A673 (cell line): ENCODE measurements at regions not wholly inside any gene's neighbourhood (a gene's known extent, or its start where the extent isn't known, plus 50 kb on each side); places are given as distances from the start of the nearest gene placed in this dataset.

ENCODE experiments used
- BruUV-seq: library from RNA; stranded (reverse); fragments of 400-500 nt; replicated peaks from 2 replicates; lab custom pipeline; 2021; lab: Mats Ljungman, UMichigan
- CTCF ChIA-PET: fragments of 300-600 bp; sonication (Branson Sonifier 250); formaldehyde crosslinking; loops from one replicate; lab custom pipeline; 2022; ENCODE audit warnings: antibody characterized with exemption; lab: Charles Lee
- POLR2A ChIA-PET: fragments of 300-600 bp; sonication (Branson Sonifier 250); formaldehyde crosslinking; loops from one replicate; lab custom pipeline; 2022; ENCODE audit warnings: antibody characterized with exemption; ENCODE audit not compliant: low non-redundant PET; lab: Charles Lee
- DNase-seq: peaks from one replicate; pipeline ENCODE4 v3.0.0-alpha.2; 2015; ENCODE audit warnings: low spot score
- H3K27ac ChIP-seq: fragments of 200-600 bp; sonication (generic); 2 replicates; pipeline ENCODE4 v1.5.1; 2016; ENCODE audit warnings: mixed run types, low read depth, mild to moderate bottlenecking, mixed read lengths, antibody characterized with exemption, low read length; ENCODE audit not compliant: poor library complexity, severe bottlenecking
- H3K27me3 ChIP-seq: fragments of 200-600 bp; sonication (generic); replicated peaks from 2 replicates; pipeline ENCODE4 v1.6.1; 2017; ENCODE audit warnings: mixed run types, low read depth, mild to moderate bottlenecking, mixed read lengths, antibody characterized with exemption, low read length; ENCODE audit not compliant: insufficient read depth, poor library complexity
- H3K36me3 ChIP-seq: fragments of 200-600 bp; sonication (generic); 2 replicates; pipeline ENCODE4 v1.6.1; 2016; ENCODE audit warnings: mixed run types, mild to moderate bottlenecking, mixed read lengths, antibody characterized with exemption, low read length; ENCODE audit not compliant: insufficient read depth, poor library complexity, severe bottlenecking
- H3K4me1 ChIP-seq: fragments of 200-600 bp; sonication (generic); 2 replicates; pipeline ENCODE4 v1.6.1; 2017; ENCODE audit warnings: mixed run types, mild to moderate bottlenecking, mixed read lengths, antibody characterized with exemption, low read length; ENCODE audit not compliant: insufficient read depth, poor library complexity, severe bottlenecking
- H3K4me3 ChIP-seq: fragments of 200-600 bp; sonication (generic); 2 replicates; pipeline ENCODE4 v1.5.1; 2016; ENCODE audit warnings: low read depth, mixed run types, mild to moderate bottlenecking, mixed read lengths, low read length; ENCODE audit not compliant: poor library complexity, severe bottlenecking
- H3K9me3 ChIP-seq: fragments of 200-600 bp; sonication (generic); 2 replicates; pipeline ENCODE4 v1.6.1; 2016; ENCODE audit warnings: mixed run types, low read depth, mild to moderate bottlenecking, mixed read lengths, antibody characterized with exemption, low read length; ENCODE audit not compliant: poor library complexity, severe bottlenecking
- EZH2 ChIP-seq: fragments of 200-600 bp; sonication (generic); IDR thresholded peaks from 2 replicates; pipeline ENCODE4 v1.6.1; 2017; ENCODE audit warnings: borderline replicate concordance, low read depth, mild to moderate bottlenecking, mixed read lengths, antibody characterized with exemption, low read length; ENCODE audit not compliant: poor library complexity, severe bottlenecking
- intact Hi-C: fragments of 100-400 bp; cut with micrococcal nuclease; formaldehyde crosslinking; loops from one replicate; pipeline ENCODE4 v1.10.0; 2022; ENCODE audit not compliant: unreplicated experiment
- TF ChIP-seq, protein P1 (sequence below): fragments of 300-800, 200-600 bp; sonication (generic); conservative IDR thresholded peaks from 2 replicates; pipeline ENCODE4 v1.5.1; 2017; ENCODE audit warnings: low read depth, mild to moderate bottlenecking, antibody characterized with exemption, low read length, moderate library complexity, mixed read lengths

DNA sequence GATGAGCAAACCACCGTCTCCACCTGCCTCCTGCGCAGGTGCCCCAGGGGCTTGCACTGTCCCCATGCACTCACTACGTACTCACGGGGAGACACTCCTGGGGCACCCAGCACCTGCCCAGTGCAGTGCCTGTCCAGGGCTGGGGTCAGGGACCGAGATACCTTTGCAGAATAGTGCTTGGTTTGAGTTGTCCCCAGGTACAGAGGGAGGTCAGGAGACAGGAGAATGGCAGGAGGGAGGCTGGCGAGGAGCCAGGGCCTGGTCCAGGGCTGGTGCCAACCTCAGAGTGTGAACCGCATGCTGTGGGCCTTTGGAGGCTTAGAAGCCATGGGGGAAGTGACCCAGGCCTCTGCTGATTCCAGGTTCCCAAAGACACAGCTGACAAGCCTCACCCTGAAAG lies 110.1 kb upstream of the GPR26 start:
- no peak for TF ChIP-seq EZH2
- TF ChIP-seq, protein P1, sequence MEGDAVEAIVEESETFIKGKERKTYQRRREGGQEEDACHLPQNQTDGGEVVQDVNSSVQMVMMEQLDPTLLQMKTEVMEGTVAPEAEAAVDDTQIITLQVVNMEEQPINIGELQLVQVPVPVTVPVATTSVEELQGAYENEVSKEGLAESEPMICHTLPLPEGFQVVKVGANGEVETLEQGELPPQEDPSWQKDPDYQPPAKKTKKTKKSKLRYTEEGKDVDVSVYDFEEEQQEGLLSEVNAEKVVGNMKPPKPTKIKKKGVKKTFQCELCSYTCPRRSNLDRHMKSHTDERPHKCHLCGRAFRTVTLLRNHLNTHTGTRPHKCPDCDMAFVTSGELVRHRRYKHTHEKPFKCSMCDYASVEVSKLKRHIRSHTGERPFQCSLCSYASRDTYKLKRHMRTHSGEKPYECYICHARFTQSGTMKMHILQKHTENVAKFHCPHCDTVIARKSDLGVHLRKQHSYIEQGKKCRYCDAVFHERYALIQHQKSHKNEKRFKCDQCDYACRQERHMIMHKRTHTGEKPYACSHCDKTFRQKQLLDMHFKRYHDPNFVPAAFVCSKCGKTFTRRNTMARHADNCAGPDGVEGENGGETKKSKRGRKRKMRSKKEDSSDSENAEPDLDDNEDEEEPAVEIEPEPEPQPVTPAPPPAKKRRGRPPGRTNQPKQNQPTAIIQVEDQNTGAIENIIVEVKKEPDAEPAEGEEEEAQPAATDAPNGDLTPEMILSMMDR, result no peak
- DNase-seq, result no peak
- BruUV-seq, result no TSS peak
- no peak overlapping the region for H3K4me3 ChIP-seq
- H3K9me3 ChIP-seq, result no peaks in the 10 kb centered on the region
- H3K4me1 ChIP-seq, result no peaks in the 10 kb centered on the region
- H3K27ac ChIP-seq, result no peak overlapping the region
- intact Hi-C loops, result loop anchor here (5.0 kb wide), 1 partner anchor 909 kb away; no protein-coding TSS in a partner anchor
- H3K27me3 ChIP-seq, result peaks cover 26% of the 10 kb centered on the region
- CTCF ChIA-PET, result no interaction called here
- POLR2A ChIA-PET, result no interaction called here
- H3K36me3 ChIP-seq, result no peaks in the 10 kb centered on the region

DNA sequence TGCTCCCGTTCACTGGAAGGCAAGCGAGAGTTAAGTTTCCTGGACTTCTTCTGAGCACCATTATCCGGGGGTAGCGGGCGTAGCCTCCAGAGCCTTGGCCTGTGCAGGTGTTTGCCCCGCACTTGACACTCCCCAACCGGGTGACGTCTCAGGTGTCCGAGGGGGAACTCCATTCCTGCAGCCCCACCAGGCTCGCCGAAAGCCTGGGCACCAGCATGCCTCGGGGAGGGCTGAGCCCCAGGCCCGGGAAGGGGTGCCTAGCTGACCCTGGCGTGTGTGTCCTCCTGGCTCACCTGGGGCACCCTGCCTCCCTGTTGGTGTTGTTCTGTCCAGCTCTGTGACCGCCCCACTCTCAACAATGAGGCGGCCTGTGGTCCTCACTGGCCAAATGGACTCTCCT lies 109.4 kb upstream of the GPR26 start:
- TF ChIP-seq, protein P1, result no peak
- no peak for TF ChIP-seq EZH2
- no peak overlapping the region for H3K27ac ChIP-seq
- no peaks in the 10 kb centered on the region for H3K4me1 ChIP-seq
- DNase-seq, result no peak
- intact Hi-C loops, result loop anchor here (5.0 kb wide), 1 partner anchor 909 kb away; no protein-coding TSS in a partner anchor
- CTCF ChIA-PET, result no interaction called here
- no TSS peak for BruUV-seq
- no peaks in the 10 kb centered on the region for H3K36me3 ChIP-seq
- peaks cover 26% of the 10 kb centered on the region for H3K27me3 ChIP-seq
- no peaks in the 10 kb centered on the region for H3K9me3 ChIP-seq
- H3K4me3 ChIP-seq, result no peak overlapping the region
- POLR2A ChIA-PET, result no interaction called here

DNA sequence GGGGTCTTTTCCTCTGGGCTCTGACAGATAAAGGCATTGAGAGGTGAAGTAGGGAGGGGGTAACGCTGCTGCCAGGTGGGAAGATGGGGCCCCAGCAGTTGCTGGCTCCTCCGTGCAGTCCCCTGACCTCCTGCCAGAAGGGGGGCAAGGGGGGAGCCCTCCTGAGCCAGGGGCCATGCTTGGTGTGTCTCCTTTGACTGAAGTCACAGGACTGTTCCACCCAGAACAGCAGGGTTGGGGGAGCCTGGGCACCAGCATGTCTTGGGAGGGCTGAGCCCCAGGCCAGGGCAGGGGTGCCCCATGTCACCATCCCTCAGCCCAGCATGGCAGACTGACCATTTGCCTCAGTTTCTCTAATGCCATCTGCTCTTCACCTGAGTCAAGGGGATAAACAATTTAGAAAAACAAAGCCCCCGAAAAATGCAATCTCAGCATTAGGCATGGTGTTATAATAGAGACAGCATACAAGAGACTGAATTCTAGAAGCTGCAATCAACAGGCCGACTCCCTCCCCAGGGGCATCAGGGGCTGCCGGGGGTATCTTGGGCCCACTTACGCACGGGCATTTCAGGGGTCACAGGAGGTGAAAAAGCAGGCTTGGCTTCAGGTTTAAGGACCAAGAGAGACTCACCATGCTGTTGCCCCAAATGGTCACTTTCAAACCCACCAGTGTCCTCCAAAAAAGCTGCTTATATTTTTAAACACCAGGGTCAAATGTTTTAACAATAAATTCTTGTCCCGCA lies 108.6 kb upstream of the GPR26 start:
- TF ChIP-seq EZH2, result no peak
- TF ChIP-seq, protein P1, result no peak
- no peaks in the 10 kb centered on the region for H3K9me3 ChIP-seq
- CTCF ChIA-PET, result no interaction called here
- H3K36me3 ChIP-seq, result no peaks in the 10 kb centered on the region
- H3K27ac ChIP-seq, result no peak overlapping the region
- no peaks in the 10 kb centered on the region for H3K4me1 ChIP-seq
- no TSS peak for BruUV-seq
- intact Hi-C loops, result loop anchor here (5.0 kb wide), 1 partner anchor 910 kb away; no protein-coding TSS in a partner anchor
- no peak for DNase-seq
- peaks cover 26% of the 10 kb centered on the region for H3K27me3 ChIP-seq
- no peak overlapping the region for H3K4me3 ChIP-seq
- POLR2A ChIA-PET, result no interaction called here
